ENCODE measurements at regions not wholly inside any gene's neighbourhood (a gene's known extent, or its start where the extent isn't known, plus 50 kb on each side); places are given as distances from the start of the nearest gene placed in this dataset.

DNA sequence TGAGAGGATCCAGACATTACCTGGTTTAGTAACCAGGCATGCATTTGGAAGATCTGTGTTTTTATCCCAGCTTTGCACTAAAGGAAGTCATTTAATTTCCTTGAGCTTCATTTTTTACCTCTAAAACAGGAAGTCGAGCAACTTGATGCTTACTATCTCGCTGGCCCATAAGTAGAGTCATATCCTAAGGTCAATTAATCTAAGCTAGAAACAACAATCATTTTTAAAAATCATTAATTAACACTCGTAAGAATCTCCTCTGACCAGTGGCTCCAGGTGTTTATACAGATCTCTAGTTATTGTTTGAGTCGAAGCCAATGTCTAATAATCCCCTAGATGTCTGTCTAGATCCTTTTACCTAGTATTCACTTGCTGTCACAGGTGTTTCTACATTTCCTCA lies 355.8 kb upstream of the DCN start:
- no peak for DNase-seq (ENCODE audit: insufficient read length, low spot score)
- no peak for FAIRE-seq
- no peak for TF ChIP-seq CTCF (IDR thresholded peaks at IDR 0.05; ENCODE audit: insufficient read depth, missing control alignments)

DNA sequence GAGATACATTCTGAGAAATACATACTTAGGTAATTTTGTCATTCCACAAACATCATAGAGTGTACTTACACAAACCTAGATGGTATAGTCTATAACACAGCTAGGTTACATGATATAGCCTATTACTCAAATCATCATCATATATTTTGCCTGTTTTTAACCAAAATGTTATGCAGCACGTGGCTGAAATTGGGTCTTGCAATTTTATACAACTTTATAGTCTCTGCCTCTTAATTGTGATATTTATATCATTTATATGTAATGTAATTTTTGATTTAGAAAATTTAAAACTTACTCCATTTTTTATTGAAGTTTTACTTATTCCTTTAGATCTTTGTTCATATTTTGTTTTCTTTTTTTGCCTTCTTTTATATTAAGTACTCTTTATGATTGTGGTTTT lies 350.7 kb upstream of the DCN start:
- no peak for TF ChIP-seq CTCF (IDR thresholded peaks at IDR 0.05; ENCODE audit: insufficient read depth, missing control alignments)
- FAIRE-seq (no peak), DNase-seq (ENCODE audit: insufficient read length, low spot score) (no peak)

GRCh38 chr12:91529829-91530228 lies 347.2 kb upstream of the DCN start:
- no peak for TF ChIP-seq CTCF (IDR thresholded peaks at IDR 0.05; ENCODE audit: insufficient read depth, missing control alignments)
- DNase-seq (ENCODE audit: insufficient read length, low spot score) (no peak), FAIRE-seq (no peak)

- no peak for FAIRE-seq
- no peak for DNase-seq (ENCODE audit: insufficient read length, low spot score)
- TF ChIP-seq CTCF (IDR thresholded peaks at IDR 0.05; ENCODE audit: insufficient read depth, missing control alignments), result no peak
These were observed 341.2 kb upstream of the DCN start for GRCh38 chr12:91523831-91524230.

- peak; percentile 32 for FAIRE-seq
- no peak for TF ChIP-seq CTCF (IDR thresholded peaks at IDR 0.05; ENCODE audit: insufficient read depth, missing control alignments)
These were observed 334.1 kb upstream of the DCN start for GRCh38 chr12:91516695-91517047.

GRCh38 chr12:91515944-91516694 lies 333.5 kb upstream of the DCN start:
- DNase-seq (ENCODE audit: insufficient read length, low spot score) (no peak), FAIRE-seq (no peak)
- TF ChIP-seq CTCF (IDR thresholded peaks at IDR 0.05; ENCODE audit: insufficient read depth, missing control alignments), result no peak

More at GRCh38 chr12:91516695-91517047, 334.1 kb upstream of the DCN start:
- DNase-seq (ENCODE audit: insufficient read length, low spot score), result no peak

- FAIRE-seq, result no peak
These were observed 330.7 kb upstream of the DCN start for GRCh38 chr12:91513313-91513712.

More at GRCh38 chr12:91513313-91513712, 330.7 kb upstream of the DCN start:
- no peak for TF ChIP-seq CTCF (IDR thresholded peaks at IDR 0.05; ENCODE audit: insufficient read depth, missing control alignments)
- DNase-seq (ENCODE audit: insufficient read length, low spot score), result no peak

All from D721Med (cell line).